Chondrocyte (in vitro differentiated cells): ENCODE measurements at regions not wholly inside any gene's neighbourhood (a gene's known extent, or its start where the extent isn't known, plus 50 kb on each side); places are given as distances from the start of the nearest gene placed in this dataset.

Source experiments
- DNase-seq: peaks from one replicate; pipeline ENCODE4 v3.0.0; 2021; ENCODE audit warnings: mixed read lengths, low spot score
- H3K27ac Mint-ChIP-seq: one replicate; pipeline ENCODE4 v1.8.0; 2021; ENCODE audit warnings: mild to moderate bottlenecking, moderate library complexity, mixed read lengths; ENCODE audit not compliant: unreplicated experiment
- H3K27me3 Mint-ChIP-seq: 2 replicates; pipeline ENCODE4 v1.8.0; 2021; ENCODE audit warnings: low read depth, mixed read lengths
- H3K36me3 Mint-ChIP-seq: 2 replicates; pipeline ENCODE4 v1.8.0; 2021; ENCODE audit warnings: low read depth, mixed read lengths
- H3K4me1 Mint-ChIP-seq: 2 replicates; pipeline ENCODE4 v1.8.0; 2021; ENCODE audit warnings: low read depth, mild to moderate bottlenecking, mixed read lengths
- H3K4me3 Mint-ChIP-seq: one replicate; pipeline ENCODE4 v1.8.0; 2021; ENCODE audit warnings: mild to moderate bottlenecking, moderate library complexity, mixed read lengths; ENCODE audit not compliant: unreplicated experiment
- H3K9me3 Mint-ChIP-seq: 2 replicates; pipeline ENCODE4 v1.8.0; 2021; ENCODE audit warnings: low read depth, mixed read lengths
- TF ChIP-seq, protein P1 (sequence below): fragments of 200-600 bp; sonication (generic); IDR thresholded peaks from 2 replicates; pipeline ENCODE4 v1.5.0; 2021; ENCODE audit warnings: antibody characterized with exemption, mild to moderate bottlenecking, moderate library complexity

DNA sequence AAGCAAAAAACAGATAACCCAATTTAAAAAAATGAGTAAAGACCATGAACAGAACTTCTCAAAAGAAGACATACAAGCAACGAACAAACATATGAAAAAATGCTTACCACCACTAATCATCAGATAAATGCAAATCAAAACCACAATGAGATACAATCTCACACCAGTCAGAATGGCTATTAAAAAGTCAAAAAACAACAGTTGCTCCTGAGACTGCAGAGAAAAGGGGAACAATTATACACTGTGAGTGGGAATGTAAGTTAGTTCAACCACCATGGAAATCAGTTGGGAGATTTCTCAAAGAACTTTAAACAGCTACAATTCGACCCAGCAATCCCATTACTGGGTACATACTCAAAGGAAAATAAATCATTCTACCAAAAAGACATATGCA, 131.6 kb downstream of the PTGER3 start:
- H3K4me3 Mint-ChIP-seq: no peak overlapping the region
- H3K9me3 Mint-ChIP-seq: peaks cover 8% of the 10 kb centered on the region
- peaks cover 8% of the 10 kb centered on the region for H3K27me3 Mint-ChIP-seq
- no peak for DNase-seq
- H3K4me1 Mint-ChIP-seq: no peaks in the 10 kb centered on the region
- no peak overlapping the region for H3K27ac Mint-ChIP-seq
- TF ChIP-seq, protein P1, sequence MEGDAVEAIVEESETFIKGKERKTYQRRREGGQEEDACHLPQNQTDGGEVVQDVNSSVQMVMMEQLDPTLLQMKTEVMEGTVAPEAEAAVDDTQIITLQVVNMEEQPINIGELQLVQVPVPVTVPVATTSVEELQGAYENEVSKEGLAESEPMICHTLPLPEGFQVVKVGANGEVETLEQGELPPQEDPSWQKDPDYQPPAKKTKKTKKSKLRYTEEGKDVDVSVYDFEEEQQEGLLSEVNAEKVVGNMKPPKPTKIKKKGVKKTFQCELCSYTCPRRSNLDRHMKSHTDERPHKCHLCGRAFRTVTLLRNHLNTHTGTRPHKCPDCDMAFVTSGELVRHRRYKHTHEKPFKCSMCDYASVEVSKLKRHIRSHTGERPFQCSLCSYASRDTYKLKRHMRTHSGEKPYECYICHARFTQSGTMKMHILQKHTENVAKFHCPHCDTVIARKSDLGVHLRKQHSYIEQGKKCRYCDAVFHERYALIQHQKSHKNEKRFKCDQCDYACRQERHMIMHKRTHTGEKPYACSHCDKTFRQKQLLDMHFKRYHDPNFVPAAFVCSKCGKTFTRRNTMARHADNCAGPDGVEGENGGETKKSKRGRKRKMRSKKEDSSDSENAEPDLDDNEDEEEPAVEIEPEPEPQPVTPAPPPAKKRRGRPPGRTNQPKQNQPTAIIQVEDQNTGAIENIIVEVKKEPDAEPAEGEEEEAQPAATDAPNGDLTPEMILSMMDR: no peak
- H3K36me3 Mint-ChIP-seq: no peaks in the 10 kb centered on the region

- Mint-ChIP-seq H3K4me1 (no peaks in the 10 kb centered on the region), H3K4me3 (no peak overlapping the region), H3K9me3 (peaks cover 26% of the 10 kb centered on the region), H3K27me3 (peaks cover 1% of the 10 kb centered on the region), H3K27ac (no peak overlapping the region), H3K36me3 (no peaks in the 10 kb centered on the region)
- TF ChIP-seq, protein P1: no peak
- DNase-seq: no peak
Measured at GRCh38 chr1:70919706-70920323, 127.8 kb downstream of the PTGER3 start.
